Duodenal mucosa (tissue), 2 donors: ENCODE measurements at regions not wholly inside any gene's neighbourhood (a gene's known extent, or its start where the extent isn't known, plus 50 kb on each side); places are given as distances from the start of the nearest gene placed in this dataset.
"Not testable (repeated sequence)": the region's sequence is repeated elsewhere in the genome, so short reads cannot be mapped to it uniquely, and the experiment has no call there.

ENCODE experiments used
- H3K27ac ChIP-seq: one replicate; pipeline ENCODE4 v1.7.0; 2013; ENCODE audit warnings: low read depth, low read length
- H3K27me3 ChIP-seq, 2 donors: one replicate each; pipeline ENCODE4 v1.7.0; 2013; ENCODE audit warnings: low read length in 2 of 2, control low read depth in 1 of 2; ENCODE audit not compliant: insufficient read depth in 2 of 2, control insufficient read depth in 1 of 2
- H3K36me3 ChIP-seq, 2 donors: one replicate each; pipeline ENCODE4 v1.7.0; 2013; ENCODE audit warnings: low read length in 2 of 2, control low read depth in 1 of 2; ENCODE audit not compliant: insufficient read depth in 2 of 2, control insufficient read depth in 1 of 2
- H3K4me1 ChIP-seq, 2 donors: one replicate each; pipeline ENCODE4 v1.7.0; 2013; ENCODE audit warnings: low read length in 2 of 2, control low read depth in 1 of 2; ENCODE audit not compliant: insufficient read depth in 2 of 2, control insufficient read depth in 1 of 2
- H3K4me3 ChIP-seq, 2 donors: one replicate each; pipeline ENCODE4 v1.7.0; 2013; ENCODE audit warnings: low read length in 2 of 2, low read depth in 1 of 2
- H3K9ac ChIP-seq, 2 donors: one replicate each; pipeline ENCODE4 v1.7.0; 2013; ENCODE audit warnings: low read length in 2 of 2, low read depth in 1 of 2
- H3K9me3 ChIP-seq, 2 donors: one replicate each; pipeline ENCODE4 v1.7.0; 2013; ENCODE audit warnings: low read length in 2 of 2, control low read depth in 1 of 2; ENCODE audit not compliant: control insufficient read depth in 1 of 2

- Histone ChIP-seq H3K36me3 (no peaks in the 10 kb centered on the region), H3K27me3 (no peaks in the 10 kb centered on the region), H3K27ac (no peak overlapping the region), H3K9ac (no peak overlapping the region), H3K4me1 (no peaks in the 10 kb centered on the region), H3K9me3 (no peaks in the 10 kb centered on the region), H3K4me3 (no peak overlapping the region)
These were observed 589.3 kb downstream of the TFAP2A start for GRCh38 chr6:9825526-9825925.

- H3K4me3 ChIP-seq, H3K9me3 ChIP-seq, H3K9ac ChIP-seq, H3K27me3 ChIP-seq, H3K27ac ChIP-seq, H3K4me1 ChIP-seq, H3K36me3 ChIP-seq: not testable (repeated sequence)
These were observed 604.1 kb downstream of the TFAP2A start for GRCh38 chr6:9810727-9811126.

GRCh38 chr6:9810286-9810685 is 604.6 kb downstream of the TFAP2A start:
- no peaks in the 10 kb centered on the region for H3K4me1 ChIP-seq
- H3K36me3 ChIP-seq = no peaks in the 10 kb centered on the region
- no peaks in the 10 kb centered on the region for H3K9me3 ChIP-seq
- no peak overlapping the region for H3K27ac ChIP-seq
- H3K4me3 ChIP-seq = no peak overlapping the region
- no peak overlapping the region for H3K9ac ChIP-seq
- no peaks in the 10 kb centered on the region for H3K27me3 ChIP-seq

- no peak overlapping the region for H3K9ac ChIP-seq
- no peak overlapping the region for H3K27ac ChIP-seq
- H3K36me3 ChIP-seq = no peaks in the 10 kb centered on the region
- no peak overlapping the region for H3K4me3 ChIP-seq
- no peaks in the 10 kb centered on the region for H3K4me1 ChIP-seq
- H3K27me3 ChIP-seq = no peaks in the 10 kb centered on the region
- peaks cover 0 to 2% of the 10 kb centered on the region in 2 donors for H3K9me3 ChIP-seq
These were observed 608.7 kb downstream of the TFAP2A start for GRCh38 chr6:9806195-9806594.

GRCh38 chr6:9801249-9801754 is 613.6 kb downstream of the TFAP2A start:
- Histone ChIP-seq H3K9ac (no peak overlapping the region), H3K27ac (no peak overlapping the region), H3K9me3 (peaks cover 0 to 5% of the 10 kb centered on the region in 2 donors), H3K4me1 (no peaks in the 10 kb centered on the region), H3K27me3 (no peaks in the 10 kb centered on the region), H3K4me3 (no peak overlapping the region), H3K36me3 (no peaks in the 10 kb centered on the region)

GRCh38 chr6:9799582-9799981 is 615.3 kb downstream of the TFAP2A start:
- Histone ChIP-seq H3K27ac (no peak overlapping the region), H3K4me3 (no peak overlapping the region), H3K27me3 (no peaks in the 10 kb centered on the region), H3K4me1 (no peaks in the 10 kb centered on the region), H3K9me3 (peaks cover 0 to 5% of the 10 kb centered on the region in 2 donors), H3K9ac (no peak overlapping the region), H3K36me3 (no peaks in the 10 kb centered on the region)

- Histone ChIP-seq H3K27me3 (no peaks in the 10 kb centered on the region), H3K9ac (no peak overlapping the region), H3K4me1 (no peaks in the 10 kb centered on the region), H3K4me3 (no peak overlapping the region), H3K27ac (no peak overlapping the region), H3K9me3 (peaks cover 0 to 5% of the 10 kb centered on the region in 2 donors), H3K36me3 (no peaks in the 10 kb centered on the region)
These were observed 618.0 kb downstream of the TFAP2A start for GRCh38 chr6:9796827-9797226.

- Histone ChIP-seq H3K36me3 (no peaks in the 10 kb centered on the region), H3K4me3 (no peak overlapping the region), H3K27me3 (no peaks in the 10 kb centered on the region), H3K9me3 (no peaks in the 10 kb centered on the region), H3K4me1 (no peaks in the 10 kb centered on the region), H3K9ac (no peak overlapping the region), H3K27ac (no peak overlapping the region)
These were observed 619.0 kb downstream of the TFAP2A start for GRCh38 chr6:9795880-9796279.

GRCh38 chr6:9789201-9789600 is 625.7 kb downstream of the TFAP2A start:
- Histone ChIP-seq H3K9ac (no peak overlapping the region), H3K4me3 (no peak overlapping the region), H3K36me3 (no peaks in the 10 kb centered on the region), H3K9me3 (no peaks in the 10 kb centered on the region), H3K4me1 (no peaks in the 10 kb centered on the region), H3K27ac (no peak overlapping the region), H3K27me3 (no peaks in the 10 kb centered on the region)

GRCh38 chr6:9784786-9785185 is 630.1 kb downstream of the TFAP2A start:
- H3K9ac ChIP-seq = no peak overlapping the region
- H3K27me3 ChIP-seq = no peaks in the 10 kb centered on the region
- H3K9me3 ChIP-seq = peaks cover 0 to 10% of the 10 kb centered on the region in 2 donors
- no peak overlapping the region for H3K27ac ChIP-seq
- no peak overlapping the region for H3K4me3 ChIP-seq
- H3K4me1 ChIP-seq = no peaks in the 10 kb centered on the region
- H3K36me3 ChIP-seq = no peaks in the 10 kb centered on the region

GRCh38 chr6:9783567-9783966 is 631.3 kb downstream of the TFAP2A start:
- Histone ChIP-seq H3K4me3 (no peak overlapping the region), H3K4me1 (no peaks in the 10 kb centered on the region), H3K36me3 (no peaks in the 10 kb centered on the region), H3K9me3 (peaks cover 0 to 10% of the 10 kb centered on the region in 2 donors), H3K27ac (no peak overlapping the region), H3K27me3 (no peaks in the 10 kb centered on the region), H3K9ac (no peak overlapping the region)
